HL-60 (cell line): ENCODE measurements at regions not wholly inside any gene's neighbourhood (a gene's known extent, or its start where the extent isn't known, plus 50 kb on each side); places are given as distances from the start of the nearest gene placed in this dataset.

Experiments used
- DNase-seq, 2 experiments: peaks; one replicate each; pipeline ENCODE4 v3.0.0-alpha.2; 2010 to 2020; ENCODE audit warnings: low read depth in 1 of 2, low spot score in 1 of 2
- H3K27ac ChIP-seq: fragments of 250-450 bp; sonication (Bioruptor Pico); replicated peaks from 2 replicates; pipeline ENCODE4 v1.5.1; 2020; ENCODE audit warnings: mild to moderate bottlenecking, moderate library complexity
- H3K27me3 ChIP-seq: fragments of 250-450 bp; sonication (Bioruptor Pico); 2 replicates; pipeline ENCODE4 v1.5.1; 2021; ENCODE audit warnings: mild to moderate bottlenecking, moderate library complexity; ENCODE audit not compliant: insufficient read depth, poor library complexity, severe bottlenecking
- H3K4me3 ChIP-seq: replicated peaks from 2 replicates; pipeline ENCODE4 v1.5.1; 2011; ENCODE audit warnings: mild to moderate bottlenecking, control low read depth, low read length; ENCODE audit not compliant: insufficient read depth
- GABPA ChIP-seq: IDR thresholded peaks from 2 replicates; pipeline ENCODE4 v1.6.1; 2012; ENCODE audit warnings: low read depth
- POLR2AphosphoS5 ChIP-seq: IDR thresholded peaks from 2 replicates; pipeline ENCODE4 v1.6.1; 2012; ENCODE audit warnings: low read depth
- SPI1 ChIP-seq: IDR thresholded peaks from 2 replicates; pipeline ENCODE4 v1.6.1; 2012; ENCODE audit warnings: low read depth, mild to moderate bottlenecking, borderline replicate concordance
- TF ChIP-seq, protein P1 (sequence below): IDR thresholded peaks from 2 replicates; pipeline ENCODE4 v1.6.1; 2012; ENCODE audit warnings: low read depth; ENCODE audit not compliant: insufficient replicate concordance
- TF ChIP-seq, protein P2 (sequence below): IDR thresholded peaks from one replicate; pipeline ENCODE4 v1.5.1; 2011; ENCODE audit warnings: low read length, control low read depth, inconsistent platforms; ENCODE audit not compliant: insufficient read depth

DNA sequence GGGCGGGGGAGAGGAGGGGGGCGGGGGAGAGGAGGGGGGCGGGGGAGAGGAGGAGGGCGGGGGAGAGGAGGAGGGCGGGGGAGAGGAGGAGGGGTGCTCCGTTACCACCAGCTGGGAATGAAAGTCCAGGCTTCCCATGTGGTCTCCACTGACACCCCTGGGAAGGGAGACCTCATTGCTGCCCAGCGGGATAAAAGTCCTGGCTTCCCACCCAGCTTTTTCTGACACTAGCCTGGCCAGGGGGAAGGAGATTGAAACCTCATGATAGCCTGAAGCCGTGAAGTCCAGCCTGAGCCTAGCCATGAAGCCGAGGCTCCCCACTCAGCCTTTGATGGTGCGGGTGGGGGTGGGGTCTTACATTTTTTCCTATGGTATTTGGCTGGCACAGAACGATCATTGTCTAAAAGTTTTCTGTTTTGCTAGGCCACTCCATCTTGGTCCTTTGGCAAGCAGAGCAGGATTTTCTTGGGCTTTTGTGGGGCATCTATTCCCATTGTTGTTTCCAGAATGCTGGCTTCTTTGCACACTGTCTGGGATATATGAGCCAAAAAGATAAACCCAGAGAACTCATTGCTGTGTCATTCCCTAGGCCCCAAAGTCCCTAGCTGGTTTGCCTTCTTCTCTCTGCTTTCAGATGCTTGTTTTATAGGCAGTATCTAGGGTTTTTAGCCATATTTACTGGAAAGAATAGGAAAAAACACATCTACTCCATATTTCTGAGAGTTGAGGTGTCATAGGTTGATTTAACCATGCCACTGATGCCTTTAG, 65.3 kb upstream of the SMOX start:
- TF ChIP-seq POLR2AphosphoS5 (no peak), GABPA (no peak), SPI1 (no peak)
- TF ChIP-seq, protein P1, sequence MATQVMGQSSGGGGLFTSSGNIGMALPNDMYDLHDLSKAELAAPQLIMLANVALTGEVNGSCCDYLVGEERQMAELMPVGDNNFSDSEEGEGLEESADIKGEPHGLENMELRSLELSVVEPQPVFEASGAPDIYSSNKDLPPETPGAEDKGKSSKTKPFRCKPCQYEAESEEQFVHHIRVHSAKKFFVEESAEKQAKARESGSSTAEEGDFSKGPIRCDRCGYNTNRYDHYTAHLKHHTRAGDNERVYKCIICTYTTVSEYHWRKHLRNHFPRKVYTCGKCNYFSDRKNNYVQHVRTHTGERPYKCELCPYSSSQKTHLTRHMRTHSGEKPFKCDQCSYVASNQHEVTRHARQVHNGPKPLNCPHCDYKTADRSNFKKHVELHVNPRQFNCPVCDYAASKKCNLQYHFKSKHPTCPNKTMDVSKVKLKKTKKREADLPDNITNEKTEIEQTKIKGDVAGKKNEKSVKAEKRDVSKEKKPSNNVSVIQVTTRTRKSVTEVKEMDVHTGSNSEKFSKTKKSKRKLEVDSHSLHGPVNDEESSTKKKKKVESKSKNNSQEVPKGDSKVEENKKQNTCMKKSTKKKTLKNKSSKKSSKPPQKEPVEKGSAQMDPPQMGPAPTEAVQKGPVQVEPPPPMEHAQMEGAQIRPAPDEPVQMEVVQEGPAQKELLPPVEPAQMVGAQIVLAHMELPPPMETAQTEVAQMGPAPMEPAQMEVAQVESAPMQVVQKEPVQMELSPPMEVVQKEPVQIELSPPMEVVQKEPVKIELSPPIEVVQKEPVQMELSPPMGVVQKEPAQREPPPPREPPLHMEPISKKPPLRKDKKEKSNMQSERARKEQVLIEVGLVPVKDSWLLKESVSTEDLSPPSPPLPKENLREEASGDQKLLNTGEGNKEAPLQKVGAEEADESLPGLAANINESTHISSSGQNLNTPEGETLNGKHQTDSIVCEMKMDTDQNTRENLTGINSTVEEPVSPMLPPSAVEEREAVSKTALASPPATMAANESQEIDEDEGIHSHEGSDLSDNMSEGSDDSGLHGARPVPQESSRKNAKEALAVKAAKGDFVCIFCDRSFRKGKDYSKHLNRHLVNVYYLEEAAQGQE = no peak
- TF ChIP-seq, protein P2, sequence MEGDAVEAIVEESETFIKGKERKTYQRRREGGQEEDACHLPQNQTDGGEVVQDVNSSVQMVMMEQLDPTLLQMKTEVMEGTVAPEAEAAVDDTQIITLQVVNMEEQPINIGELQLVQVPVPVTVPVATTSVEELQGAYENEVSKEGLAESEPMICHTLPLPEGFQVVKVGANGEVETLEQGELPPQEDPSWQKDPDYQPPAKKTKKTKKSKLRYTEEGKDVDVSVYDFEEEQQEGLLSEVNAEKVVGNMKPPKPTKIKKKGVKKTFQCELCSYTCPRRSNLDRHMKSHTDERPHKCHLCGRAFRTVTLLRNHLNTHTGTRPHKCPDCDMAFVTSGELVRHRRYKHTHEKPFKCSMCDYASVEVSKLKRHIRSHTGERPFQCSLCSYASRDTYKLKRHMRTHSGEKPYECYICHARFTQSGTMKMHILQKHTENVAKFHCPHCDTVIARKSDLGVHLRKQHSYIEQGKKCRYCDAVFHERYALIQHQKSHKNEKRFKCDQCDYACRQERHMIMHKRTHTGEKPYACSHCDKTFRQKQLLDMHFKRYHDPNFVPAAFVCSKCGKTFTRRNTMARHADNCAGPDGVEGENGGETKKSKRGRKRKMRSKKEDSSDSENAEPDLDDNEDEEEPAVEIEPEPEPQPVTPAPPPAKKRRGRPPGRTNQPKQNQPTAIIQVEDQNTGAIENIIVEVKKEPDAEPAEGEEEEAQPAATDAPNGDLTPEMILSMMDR = no peak
- Histone ChIP-seq H3K4me3 (no peak overlapping the region), H3K27ac (peak overlapping the region; percentile 99), H3K27me3 (no peaks in the 10 kb centered on the region)
- no peak for DNase-seq

DNA sequence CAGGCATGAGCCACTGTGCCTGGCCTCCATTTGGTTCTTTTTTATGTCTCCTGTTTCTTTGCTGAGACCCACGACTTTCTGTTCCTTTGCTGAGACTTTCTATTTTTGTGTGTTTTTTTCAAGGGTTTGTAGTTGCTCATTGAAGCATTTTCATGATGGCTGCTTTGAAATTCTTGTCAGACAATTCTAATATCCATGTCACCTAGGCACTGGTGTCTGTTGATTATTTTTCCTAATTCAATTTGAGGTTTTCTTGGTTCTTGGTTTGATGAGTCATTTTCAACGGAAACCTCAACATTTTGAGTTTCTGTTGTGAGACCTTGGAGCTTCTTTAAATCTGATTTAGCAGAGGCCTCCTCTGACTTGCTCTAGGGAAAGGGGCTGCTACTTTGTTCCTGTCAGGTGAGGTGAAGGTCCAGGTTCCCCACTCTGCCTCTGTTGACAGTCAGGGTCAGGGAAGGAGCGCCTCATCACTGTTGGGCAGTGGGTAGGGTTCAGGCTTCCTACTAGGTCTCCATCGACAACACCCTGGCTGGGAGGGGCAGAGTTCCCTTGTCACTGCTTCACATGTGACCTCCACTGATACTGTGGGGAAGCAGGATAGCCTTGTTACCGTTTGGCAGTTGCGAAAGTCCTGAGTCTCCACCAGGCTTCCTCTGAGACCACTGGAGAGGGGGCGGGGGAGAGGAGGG, 66.1 kb upstream of the SMOX start:
- TF ChIP-seq, protein P1 = no peak
- TF ChIP-seq, protein P2 = no peak
- TF ChIP-seq POLR2AphosphoS5 = peak; percentile 78
- peak; percentile 44; the same call in 1 of the 2 replicates for TF ChIP-seq SPI1
- H3K4me3 ChIP-seq = no peak overlapping the region
- H3K27me3 ChIP-seq = no peaks in the 10 kb centered on the region
- peak overlapping the region; percentile 99 for H3K27ac ChIP-seq
- peak; percentile 99 for DNase-seq

DNA sequence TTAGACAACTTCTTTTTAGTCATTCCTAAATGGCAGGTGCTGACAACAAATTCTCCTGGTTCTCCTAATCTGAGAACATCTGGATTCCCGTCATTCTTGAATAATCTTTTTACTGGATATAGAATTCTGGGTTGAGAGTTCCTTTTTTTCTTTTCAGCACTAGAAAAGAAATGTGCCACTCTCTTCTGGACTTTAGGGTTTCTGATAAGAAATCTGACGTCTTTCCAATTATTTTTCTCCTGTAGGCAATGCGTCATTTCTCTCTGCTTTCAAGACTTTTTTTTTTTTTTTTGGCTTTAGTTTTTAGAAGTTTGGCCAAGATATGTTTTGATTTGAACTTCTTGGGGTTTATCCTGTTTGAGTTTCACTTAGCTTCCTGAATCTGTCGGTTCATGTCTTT, 66.1 kb upstream of the RNF24 start:
- no peak overlapping the region for H3K4me3 ChIP-seq
- no peak for TF ChIP-seq POLR2AphosphoS5
- TF ChIP-seq, protein P1 = no peak
- TF ChIP-seq GABPA = no peak
- TF ChIP-seq, protein P2 = no peak
- TF ChIP-seq SPI1 = no peak
- no peak for DNase-seq
- H3K27me3 ChIP-seq = no peaks in the 10 kb centered on the region
- peak overlapping the region; percentile 99 for H3K27ac ChIP-seq
